Right lobe of liver (tissue), 4 donors: ENCODE measurements at regions not wholly inside any gene's neighbourhood (a gene's known extent, or its start where the extent isn't known, plus 50 kb on each side); places are given as distances from the start of the nearest gene placed in this dataset.

Experiments used
- POLR2A ChIP-seq: fragments of 450-650 bp; IDR thresholded peaks from one replicate; pipeline ENCODE4 v1.6.1; 2017; ENCODE audit warnings: antibody characterized with exemption, mild to moderate bottlenecking
- TF ChIP-seq, protein P1 (sequence below), 4 donors: fragments of 200-600 bp in 3 of 4; fragments of 450-650 bp in 1 of 4; IDR thresholded peaks; one replicate each; pipeline versions ENCODE4 v1.5.1 to v1.8.0; 2016 to 2022; ENCODE audit warnings: antibody characterized with exemption in 4 of 4, mild to moderate bottlenecking in 2 of 4
- donor health status: DM: no; HTN: no; CAD: no.
- donor health status: DM: no; HTN: no; CAD: no.
- donor health status: DM: no; HTN: yes; CAD: no.

DNA sequence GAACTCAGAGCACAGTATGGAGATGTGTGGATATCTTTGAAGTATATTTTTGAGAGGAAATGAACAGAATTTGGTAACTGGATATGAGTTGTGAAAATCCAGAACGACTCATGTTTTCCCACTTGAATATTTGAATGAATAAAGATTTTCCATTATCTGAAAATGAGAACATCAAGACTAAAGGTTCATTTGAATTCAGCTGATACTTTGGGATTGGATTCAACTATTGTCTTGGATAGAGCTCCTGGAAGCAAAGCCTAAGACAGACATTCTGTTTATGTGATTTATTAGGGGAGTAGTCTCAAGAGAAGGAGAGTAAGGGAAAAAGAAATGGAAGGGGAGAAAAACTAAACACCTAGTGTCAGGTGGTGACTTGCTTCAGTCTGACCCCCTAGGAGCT is 256.0 kb upstream of the LYPLAL1 start:
- TF ChIP-seq, protein P1, sequence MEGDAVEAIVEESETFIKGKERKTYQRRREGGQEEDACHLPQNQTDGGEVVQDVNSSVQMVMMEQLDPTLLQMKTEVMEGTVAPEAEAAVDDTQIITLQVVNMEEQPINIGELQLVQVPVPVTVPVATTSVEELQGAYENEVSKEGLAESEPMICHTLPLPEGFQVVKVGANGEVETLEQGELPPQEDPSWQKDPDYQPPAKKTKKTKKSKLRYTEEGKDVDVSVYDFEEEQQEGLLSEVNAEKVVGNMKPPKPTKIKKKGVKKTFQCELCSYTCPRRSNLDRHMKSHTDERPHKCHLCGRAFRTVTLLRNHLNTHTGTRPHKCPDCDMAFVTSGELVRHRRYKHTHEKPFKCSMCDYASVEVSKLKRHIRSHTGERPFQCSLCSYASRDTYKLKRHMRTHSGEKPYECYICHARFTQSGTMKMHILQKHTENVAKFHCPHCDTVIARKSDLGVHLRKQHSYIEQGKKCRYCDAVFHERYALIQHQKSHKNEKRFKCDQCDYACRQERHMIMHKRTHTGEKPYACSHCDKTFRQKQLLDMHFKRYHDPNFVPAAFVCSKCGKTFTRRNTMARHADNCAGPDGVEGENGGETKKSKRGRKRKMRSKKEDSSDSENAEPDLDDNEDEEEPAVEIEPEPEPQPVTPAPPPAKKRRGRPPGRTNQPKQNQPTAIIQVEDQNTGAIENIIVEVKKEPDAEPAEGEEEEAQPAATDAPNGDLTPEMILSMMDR (IDR thresholded peaks at IDR 0.05) = no peak
- TF ChIP-seq POLR2A = no peak
